Right lobe of liver (tissue), 4 donors: ENCODE measurements at regions not wholly inside any gene's neighbourhood (a gene's known extent, or its start where the extent isn't known, plus 50 kb on each side); places are given as distances from the start of the nearest gene placed in this dataset.

Experiments used
- POLR2A ChIP-seq: fragments of 450-650 bp; IDR thresholded peaks from one replicate; pipeline ENCODE4 v1.6.1; 2017; ENCODE audit warnings: antibody characterized with exemption, mild to moderate bottlenecking
- TF ChIP-seq, protein P1 (sequence below), 4 donors: fragments of 200-600 bp in 3 of 4; fragments of 450-650 bp in 1 of 4; IDR thresholded peaks; one replicate each; pipeline versions ENCODE4 v1.5.1 to v1.8.0; 2016 to 2022; ENCODE audit warnings: antibody characterized with exemption in 4 of 4, mild to moderate bottlenecking in 2 of 4
- donor health status: DM: no; HTN: no; CAD: no.
- donor health status: DM: no; HTN: no; CAD: no.
- donor health status: DM: no; HTN: yes; CAD: no.

DNA sequence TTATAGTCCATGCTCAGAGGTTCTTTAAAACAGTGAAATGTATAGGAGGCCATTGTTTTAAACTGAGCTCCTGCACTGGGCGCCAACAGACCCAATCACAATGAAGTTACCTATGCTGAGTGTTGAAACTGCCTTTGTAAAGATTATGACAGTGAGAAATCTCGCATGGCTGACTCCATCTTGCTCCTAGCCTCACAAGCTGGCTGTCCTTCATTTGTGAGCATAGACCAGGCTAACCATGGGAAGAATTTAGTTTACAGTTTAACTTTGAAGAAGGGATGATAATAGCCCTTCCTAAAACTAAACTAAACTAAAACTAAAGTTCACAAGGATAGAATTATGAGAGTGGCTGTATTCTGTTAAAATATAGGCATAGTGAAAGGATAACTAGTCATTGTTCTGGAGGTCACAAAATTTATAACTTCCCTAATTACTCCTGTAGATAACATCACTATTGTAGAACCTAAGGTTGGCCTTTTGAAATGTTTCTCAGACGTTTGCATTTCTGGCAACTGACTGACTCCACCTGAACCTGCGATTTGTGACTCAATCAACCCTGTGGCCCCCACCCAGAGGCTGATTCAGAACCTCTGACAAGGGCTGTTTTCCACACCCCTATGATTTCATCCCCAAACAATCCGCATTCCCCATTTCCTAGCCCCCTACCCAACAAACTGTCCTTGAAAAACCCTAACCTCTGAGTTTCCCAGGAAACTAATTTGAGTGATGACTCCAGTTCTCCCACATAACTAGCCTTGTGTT lies 59.1 kb downstream of the HMHB1 start:
- TF ChIP-seq, protein P1, sequence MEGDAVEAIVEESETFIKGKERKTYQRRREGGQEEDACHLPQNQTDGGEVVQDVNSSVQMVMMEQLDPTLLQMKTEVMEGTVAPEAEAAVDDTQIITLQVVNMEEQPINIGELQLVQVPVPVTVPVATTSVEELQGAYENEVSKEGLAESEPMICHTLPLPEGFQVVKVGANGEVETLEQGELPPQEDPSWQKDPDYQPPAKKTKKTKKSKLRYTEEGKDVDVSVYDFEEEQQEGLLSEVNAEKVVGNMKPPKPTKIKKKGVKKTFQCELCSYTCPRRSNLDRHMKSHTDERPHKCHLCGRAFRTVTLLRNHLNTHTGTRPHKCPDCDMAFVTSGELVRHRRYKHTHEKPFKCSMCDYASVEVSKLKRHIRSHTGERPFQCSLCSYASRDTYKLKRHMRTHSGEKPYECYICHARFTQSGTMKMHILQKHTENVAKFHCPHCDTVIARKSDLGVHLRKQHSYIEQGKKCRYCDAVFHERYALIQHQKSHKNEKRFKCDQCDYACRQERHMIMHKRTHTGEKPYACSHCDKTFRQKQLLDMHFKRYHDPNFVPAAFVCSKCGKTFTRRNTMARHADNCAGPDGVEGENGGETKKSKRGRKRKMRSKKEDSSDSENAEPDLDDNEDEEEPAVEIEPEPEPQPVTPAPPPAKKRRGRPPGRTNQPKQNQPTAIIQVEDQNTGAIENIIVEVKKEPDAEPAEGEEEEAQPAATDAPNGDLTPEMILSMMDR (IDR thresholded peaks at IDR 0.05) = no peak
- no peak for TF ChIP-seq POLR2A
